ENCODE measurements at regions not wholly inside any gene's neighbourhood (a gene's known extent, or its start where the extent isn't known, plus 50 kb on each side); places are given as distances from the start of the nearest gene placed in this dataset.
"Not testable (repeated sequence)": the region's sequence is repeated elsewhere in the genome, so short reads cannot be mapped to it uniquely, and the experiment has no call there.

DNA sequence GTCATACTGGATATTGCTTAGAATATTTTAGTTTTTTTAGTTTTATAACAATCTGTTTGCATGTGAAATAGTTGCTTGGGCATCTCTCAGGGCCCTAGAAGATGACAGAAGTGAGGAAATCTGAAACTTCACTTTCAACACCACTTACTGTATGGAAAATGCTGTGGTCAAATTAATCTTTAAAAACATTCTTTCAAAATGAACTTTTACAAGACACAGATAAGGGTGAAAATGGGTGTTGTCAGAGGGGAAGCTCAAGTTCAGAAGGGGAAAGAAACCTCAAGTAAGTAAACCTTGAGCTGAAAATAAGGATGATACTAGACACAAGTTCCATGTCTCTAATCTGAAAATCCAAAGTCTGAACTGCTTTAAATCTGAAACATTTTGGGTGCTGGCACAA, 1840.1 kb upstream of the RAG2 start:
- DNase-seq (ENCODE audit: low spot score), result no peak

DNA sequence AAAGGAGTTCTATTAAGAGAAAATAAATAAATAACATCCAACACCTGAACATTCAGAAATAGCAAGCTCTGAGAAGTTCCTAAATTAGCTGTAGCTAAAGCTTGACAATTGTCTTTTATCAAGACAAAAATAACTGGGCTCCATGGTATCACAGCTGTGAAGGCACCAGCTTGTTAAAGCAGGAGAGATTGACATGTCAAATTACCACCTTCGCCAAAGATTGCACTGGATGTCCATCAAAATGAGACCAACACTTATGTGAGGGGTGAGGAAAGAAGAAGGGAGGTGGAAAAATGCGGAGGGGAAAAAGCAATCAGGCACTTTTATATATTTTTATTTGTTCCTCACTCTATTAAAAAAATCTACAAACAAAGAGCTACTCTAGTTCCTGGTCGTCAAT, 1827.5 kb upstream of the RAG2 start:
- DNase-seq (ENCODE audit: low spot score), result no peak

DNA sequence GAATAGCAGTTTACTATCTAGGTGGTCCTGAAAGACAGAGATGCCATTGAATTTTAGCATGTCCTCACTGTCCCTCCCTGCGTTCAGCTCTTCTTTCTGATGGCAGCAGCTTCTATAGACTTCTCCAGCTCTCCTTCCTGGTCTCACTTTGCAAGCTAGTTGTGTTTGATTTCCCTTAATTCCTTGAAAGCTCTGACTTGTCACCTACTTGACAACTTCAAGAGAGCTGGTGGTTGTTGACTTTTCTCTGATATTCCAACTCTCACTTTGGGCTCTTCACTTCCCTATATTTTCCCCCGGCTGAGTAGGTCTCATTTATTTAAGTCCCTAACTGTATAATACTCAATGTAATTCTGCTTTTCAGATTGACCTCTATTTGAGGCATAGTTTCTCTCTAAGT, 1825.0 kb upstream of the RAG2 start:
- no peak for DNase-seq (ENCODE audit: low spot score)

DNA sequence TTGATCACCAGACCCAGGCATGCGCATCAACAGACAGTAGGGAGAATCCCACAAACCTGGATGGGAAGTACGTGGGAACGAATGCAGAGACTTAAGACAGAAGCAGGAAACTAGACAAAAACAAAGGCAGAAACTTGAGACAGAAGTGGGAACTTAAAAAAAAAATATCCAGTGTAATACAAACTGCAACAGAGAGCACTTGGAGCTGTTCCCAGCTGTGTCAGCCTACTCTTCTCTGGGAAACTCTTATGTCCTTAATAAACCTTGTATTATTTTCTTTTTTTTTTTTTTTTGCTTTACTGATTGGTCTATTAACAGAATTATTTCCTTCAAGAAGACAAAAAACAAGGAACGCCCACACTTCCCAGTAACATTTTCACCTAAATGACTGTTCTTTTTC, 1818.1 kb upstream of the RAG2 start:
- no peak for DNase-seq (ENCODE audit: low spot score)

DNA sequence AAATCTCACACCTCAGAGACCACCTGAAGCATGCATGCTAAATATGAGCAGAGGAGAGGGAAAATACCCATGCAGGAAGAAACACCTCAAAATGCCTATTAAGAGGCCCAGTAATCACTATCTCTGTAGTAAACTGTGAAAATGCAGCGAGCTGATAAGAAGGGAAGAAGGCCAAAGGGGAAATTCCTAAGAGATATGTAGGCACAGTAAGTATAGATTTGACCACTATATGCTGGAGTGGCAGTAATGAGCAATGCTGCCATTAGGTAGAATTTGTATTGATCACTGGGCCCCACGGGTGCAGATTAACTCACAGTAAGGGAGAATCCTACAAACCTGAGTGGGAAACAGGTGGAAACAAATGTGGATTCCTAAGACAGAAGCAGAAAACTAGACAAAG, 1813.1 kb upstream of the RAG2 start:
- no peak for DNase-seq (ENCODE audit: low spot score)

DNA sequence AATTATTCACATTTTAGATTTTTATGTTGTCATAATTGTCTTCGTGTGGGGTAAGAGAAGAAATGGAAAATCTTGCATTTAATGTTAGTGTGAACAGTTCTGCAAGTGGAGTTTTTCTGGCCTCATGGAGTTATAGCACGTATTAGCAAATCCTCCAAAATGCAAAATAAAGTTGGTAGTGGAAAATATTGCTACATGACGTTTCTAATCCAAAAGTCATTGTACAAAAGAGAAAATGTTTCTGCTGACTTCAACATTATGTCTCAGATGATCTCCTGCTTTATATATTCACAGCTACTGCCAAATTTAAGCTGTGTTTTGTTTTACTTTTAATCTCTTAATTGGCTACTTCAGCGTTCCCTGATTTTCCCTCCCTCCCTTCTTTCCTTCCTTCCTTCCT, 1804.0 kb upstream of the RAG2 start:
- no peak for DNase-seq (ENCODE audit: low spot score)

DNA sequence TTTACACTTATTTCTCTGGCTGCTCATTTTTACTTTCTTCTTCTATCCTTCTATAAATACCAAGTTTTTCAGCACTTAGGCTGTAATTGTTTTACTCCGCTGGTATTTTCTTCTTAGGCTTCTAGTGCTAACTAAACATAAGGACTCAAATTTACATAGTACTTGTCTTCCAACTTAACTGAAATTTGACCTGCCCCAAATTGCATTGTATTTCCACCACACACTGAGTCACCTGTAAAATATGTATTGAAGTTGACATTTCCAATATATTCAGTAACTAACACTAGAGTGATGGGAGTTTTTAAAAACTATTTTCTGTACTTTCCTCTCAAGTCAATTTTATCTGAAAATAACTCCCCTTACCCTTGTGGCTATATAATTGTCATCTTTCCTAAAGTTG, 1794.1 kb upstream of the RAG2 start:
- no peak for DNase-seq (ENCODE audit: low spot score)

DNA sequence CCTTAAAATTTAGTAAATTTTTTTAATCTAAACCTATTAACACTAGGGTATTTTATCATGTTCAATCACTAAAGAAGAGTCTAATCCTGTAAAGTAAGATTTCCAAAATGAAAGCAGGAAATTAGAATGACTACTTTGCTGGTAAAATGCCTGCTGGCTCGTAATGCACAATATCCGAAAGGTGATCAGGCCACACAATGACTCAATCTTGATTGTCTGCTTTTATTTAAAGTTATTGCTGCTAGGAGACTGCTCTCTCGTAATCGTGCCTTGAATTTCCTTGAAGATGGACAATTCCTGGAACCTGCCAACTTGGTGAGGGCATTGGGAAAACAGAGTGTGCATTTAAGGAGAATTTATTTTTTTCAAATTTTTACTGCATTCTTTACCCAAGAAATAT, 1786.5 kb upstream of the RAG2 start:
- no peak for DNase-seq (ENCODE audit: low spot score)

DNA sequence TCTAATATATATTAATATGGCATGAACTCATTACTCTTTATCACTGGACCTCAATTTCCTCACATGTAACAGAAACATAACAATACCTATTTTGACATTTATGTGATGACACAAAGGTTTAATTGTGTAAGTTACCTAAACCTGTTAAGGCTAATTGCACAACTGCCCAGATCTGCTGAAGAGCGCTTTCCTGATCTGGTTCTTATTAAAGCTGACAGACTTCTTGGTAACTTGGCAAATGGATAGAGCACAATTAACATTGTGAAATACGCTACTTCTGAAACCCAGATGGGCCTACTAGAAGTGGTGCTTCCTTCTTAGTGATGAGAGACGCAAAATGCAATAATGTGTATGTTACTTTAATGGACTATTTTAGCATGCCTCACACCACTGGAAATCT, 1767.2 kb upstream of the RAG2 start:
- DNase-seq (ENCODE audit: low spot score), result no peak

DNA sequence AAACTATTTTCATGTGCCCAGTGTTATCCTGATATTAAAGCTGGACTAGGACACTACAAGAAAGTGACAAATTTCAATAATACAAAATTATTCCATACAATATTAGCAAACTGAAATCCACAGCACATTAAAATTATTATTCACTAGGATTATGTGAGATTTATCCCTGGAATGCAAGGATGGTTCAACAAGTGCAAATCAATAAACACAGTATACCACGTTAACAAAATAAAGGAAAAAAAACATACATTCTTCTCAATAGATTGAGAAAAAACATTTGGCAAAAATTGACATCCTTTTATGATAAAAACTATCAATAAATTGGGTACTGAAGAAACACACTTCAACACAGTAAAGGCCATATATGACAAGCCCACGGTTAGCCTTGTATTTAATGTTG, 1758.2 kb upstream of the RAG2 start:
- DNase-seq (ENCODE audit: low spot score), result no peak

DNA sequence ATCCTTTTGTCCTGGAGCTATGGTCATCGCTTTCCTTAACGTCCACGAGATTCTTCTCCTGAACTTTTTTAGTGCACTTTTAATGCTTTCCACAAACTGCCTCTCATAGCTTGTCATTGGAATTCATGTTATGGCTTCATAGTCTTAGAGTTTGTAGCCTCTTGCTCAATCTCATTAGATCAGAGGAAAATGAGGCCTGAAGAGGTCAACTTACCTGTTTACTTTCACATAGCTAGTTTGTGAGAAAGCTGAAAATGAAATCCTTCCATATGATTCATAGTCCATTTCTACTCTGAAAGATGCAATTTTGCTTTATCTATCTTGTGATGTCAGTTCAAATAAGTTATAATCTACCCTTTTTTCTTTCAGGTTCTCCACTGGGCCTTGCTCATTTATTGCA, 1747.2 kb upstream of the RAG2 start:
- DNase-seq (ENCODE audit: low spot score), result no peak

DNA sequence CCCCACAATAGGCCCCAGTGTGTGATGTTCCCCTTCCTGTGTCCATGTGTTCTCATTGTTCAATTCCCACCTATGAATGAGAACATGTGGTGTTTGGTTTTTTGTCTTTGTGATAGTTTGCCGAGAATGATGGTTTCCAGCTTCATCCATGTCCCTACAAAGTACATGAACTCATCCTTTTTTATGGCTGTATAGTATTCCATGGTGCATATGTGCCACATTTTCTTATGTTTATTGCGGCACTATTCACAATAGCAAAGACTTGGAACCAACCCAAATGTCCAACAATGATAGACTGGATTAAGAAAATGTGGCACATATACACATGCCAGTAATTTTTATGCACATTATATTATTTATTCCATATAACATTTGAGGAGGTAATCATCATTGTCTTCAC, 1743.6 kb upstream of the RAG2 start:
- DNase-seq (ENCODE audit: low spot score), result not testable (repeated sequence)

DNA sequence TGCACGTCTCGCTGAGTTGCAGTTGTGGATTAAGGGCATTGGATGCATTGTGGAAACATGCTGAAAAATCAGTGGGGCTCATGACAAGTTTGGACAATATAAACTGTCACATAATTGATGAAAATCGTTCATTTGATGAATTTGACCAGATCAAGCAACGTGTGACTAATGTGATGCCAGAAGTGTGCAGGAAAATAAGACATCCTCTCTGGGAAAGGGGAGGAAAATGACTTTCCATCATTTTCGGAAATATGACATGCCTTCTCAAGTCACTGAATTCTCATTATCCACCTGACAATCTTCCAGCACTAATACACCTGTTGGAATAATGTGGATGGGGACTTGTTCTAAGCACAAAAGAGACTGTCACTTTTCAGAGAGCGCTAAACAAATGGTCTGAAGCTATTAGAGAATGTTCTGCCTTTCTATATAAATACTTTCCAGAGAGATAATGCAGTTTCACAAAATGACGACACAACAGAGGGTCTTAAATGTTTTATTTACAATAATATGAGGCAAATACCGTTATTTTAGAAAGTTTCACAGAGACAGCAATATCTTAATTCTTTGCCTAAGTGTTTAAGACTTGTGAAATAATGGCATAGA, 1741.9 kb upstream of the RAG2 start:
- no peak for DNase-seq (ENCODE audit: low spot score)

DNA sequence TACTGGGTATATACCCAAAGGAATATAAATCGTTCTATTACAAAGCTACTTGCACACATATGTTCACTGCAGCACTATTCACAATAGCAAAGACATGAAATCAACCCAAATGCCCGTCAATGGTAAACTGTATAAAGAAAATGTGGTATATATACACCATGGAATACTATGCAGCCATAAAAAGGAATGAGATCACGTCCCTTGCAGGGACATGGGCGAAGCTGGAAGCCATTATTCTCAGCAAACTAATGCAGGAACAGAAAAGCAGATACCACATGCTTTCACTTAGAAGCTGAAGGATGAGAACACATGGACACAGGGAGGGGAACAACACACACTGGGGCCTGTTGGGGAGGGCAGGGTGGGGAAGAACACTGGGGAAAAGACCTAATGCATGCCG, 1740.0 kb upstream of the RAG2 start:
- DNase-seq (ENCODE audit: low spot score), result not testable (repeated sequence)

DNA sequence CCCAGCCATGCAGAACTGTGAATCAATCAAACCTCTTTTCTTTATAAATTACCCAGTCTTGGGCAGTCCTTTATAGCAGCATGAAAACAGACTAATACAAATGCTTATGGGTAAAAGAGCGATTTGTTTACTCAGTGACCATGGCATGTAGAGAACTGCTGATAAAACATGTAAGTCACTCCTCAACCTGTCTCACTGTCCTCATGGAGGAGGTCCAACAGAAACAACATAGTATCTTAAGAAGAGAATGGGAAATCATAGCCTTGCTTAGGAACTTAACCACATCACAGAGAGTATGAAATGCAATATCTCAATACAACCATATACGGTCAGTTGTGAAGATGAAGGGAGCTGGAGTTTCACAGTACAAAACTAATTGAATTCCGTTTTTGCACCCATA, 1734.0 kb upstream of the RAG2 start:
- DNase-seq (ENCODE audit: low spot score), result no peak

DNA sequence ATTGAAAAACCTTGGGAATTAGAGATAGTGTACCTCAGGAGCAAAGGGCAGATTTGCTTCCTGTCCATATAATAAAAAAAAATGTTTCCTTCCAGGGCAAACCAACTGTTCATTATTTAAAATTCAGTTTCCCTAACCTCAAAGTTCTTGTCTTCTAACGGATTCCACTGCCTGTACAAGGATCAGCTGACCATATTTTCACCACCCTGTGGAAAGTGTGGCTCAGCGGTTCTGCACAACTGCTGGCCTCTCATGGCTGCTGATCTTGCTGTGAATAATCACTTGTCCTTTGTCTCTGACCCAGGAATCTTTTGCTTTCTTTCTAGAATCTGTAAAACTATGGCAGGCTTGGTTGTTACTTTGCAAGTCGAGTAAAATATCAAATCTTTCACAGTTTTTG, 1732.5 kb upstream of the RAG2 start:
- DNase-seq (ENCODE audit: low spot score), result no peak

DNA sequence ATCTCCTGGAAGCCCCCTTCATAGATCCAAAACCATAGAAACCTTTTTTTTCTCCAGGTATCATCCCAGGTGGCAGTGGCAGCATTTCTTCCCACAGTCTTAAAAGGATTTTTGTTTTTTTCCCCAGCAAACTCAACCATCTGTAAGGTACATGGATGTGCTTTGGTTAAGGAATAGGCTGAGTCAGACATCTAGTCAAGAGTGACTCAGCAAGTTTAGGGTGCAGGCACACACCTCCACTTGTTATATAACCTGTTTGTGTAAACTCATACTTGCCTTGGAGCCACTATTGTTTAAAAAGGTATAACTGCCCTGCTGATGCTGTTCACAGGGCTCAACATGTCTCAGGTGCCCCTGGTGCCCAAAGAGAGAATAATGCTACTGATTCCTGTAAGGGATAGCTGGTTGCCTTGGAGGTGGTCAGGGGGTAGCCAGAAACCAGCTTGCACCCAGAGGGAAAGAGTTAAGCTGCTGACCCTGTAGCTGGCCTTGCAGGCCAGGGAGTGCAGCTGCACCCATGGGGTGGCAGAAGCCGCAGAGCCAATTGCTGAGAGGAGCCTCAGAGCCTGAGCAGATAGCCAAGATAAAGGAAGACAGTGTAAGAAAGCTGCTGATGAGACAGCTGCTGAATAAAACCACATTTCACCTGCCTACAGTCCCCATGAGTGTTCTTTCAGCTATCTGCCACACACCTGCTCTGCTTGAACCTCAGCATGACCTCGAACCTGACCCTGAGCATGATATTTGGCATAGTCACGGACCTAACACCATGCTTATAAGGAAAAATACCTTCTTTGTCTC, 1726.1 kb upstream of the RAG2 start:
- DNase-seq (ENCODE audit: low spot score), result no peak

DNA sequence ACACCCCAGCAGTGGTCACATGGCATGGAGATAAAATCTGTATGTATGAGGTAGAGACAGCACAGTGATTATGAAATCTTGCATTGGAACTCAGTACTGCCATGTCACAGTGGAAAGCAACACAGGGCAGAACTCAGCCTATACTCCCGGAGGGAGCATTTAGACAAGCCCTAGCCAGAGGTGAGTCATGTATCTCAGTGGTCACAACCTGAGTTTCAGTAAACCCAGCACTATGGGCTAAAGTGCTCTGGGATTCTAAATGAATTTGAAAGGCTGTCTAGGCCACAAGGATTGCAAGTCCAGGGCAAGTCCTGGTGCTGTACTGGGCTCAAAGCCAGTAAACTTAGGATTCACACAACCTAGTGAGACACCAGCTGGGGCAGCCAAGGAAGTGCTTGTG, 1717.1 kb upstream of the RAG2 start:
- no peak for DNase-seq (ENCODE audit: low spot score)

DNA sequence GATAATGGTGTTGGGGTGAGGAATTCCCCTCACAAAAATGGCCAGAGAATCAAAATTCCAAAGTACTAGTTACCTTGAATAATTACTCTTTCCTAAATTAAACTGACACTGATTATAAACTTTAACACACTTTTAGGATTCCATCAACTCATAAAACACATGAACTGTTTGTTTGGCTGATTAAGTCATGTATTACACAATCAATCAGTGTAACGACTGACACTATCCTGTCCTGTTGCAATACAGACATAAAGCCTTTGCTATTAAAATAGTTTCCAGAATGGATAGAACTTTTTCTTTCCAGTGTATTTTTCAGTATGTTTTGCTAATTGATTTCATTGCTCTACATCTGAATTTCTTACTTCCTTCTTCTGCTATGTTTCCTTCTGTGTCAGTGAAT, 1709.4 kb upstream of the RAG2 start:
- no peak for DNase-seq (ENCODE audit: low spot score)

DNA sequence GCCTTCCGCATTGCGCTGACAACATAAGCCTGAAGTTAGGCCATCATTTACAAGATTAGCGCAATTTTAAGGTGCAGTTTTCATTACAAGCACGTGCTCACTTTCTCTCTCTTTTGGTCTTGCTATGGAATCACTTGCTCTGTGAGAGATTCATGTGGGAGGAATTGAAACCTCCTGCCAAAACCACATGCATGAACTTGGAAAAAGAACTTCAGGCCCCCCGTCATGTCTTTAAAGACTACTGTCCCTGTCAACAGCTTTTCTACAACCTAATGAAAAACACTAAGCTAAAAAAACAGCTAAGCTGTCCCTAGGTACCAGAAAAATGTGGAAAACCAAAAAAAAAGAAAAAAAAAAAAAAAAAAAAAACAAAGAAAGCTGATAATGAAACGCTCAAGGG, 1707.6 kb upstream of the RAG2 start:
- DNase-seq (ENCODE audit: low spot score), result no peak

DNA sequence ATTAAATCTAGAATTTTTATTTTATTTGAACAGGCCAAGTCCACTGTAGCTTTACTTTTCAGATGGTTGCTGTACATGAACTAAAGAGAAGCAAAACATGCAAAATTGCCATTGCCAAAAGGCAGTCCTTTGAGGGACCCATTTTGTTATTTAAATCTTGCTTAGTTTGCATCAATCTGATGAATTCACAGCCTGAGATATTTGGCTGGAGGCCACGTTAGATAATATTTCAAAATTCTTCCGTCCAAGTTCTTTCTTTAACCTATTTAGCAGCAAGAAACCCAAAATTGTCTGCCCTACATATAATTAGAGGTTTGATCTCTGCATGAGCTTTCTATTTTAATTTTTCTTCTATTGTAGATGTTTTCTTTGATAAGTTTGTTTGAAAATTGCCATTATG, 1706.9 kb upstream of the RAG2 start:
- no peak for DNase-seq (ENCODE audit: low spot score)

DNA sequence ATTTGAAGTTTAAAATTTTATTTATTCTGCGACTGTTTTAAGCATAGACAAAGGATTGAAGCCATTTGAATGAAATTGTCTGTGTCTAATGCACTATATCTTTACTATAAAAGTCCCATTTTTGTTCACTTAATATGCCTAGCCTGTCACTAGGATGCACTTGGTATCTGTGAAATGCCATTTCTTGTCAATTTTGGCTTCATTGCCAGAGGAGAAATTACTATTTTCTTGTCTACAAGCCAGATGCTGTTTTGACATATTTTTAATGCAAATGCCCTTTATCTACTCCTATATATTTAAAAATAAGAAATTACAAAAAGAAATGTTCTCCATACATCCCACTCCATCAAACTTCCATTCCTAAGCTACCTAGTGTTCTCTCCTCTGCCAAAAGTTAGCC, 1704.5 kb upstream of the RAG2 start:
- no peak for DNase-seq (ENCODE audit: low spot score)

DNA sequence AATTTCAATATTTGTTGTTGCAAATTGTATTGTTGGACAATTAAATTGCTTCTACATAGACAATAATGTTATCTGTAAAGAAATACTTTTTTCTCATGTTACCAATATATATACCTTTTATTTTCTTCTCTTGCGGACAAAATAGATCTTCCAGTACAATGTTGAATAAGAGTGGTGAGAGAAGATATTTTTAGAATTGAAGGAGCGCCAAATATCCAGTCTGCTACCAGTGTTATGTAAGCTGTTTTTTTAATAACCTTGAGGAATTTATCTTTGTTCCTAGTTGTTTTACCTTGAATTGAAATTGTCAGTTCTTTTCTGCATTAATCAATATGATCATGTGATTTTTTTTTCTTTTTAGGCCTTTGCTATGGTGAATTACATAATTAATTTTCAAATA, 1702.5 kb upstream of the RAG2 start:
- no peak for DNase-seq (ENCODE audit: low spot score)

DNA sequence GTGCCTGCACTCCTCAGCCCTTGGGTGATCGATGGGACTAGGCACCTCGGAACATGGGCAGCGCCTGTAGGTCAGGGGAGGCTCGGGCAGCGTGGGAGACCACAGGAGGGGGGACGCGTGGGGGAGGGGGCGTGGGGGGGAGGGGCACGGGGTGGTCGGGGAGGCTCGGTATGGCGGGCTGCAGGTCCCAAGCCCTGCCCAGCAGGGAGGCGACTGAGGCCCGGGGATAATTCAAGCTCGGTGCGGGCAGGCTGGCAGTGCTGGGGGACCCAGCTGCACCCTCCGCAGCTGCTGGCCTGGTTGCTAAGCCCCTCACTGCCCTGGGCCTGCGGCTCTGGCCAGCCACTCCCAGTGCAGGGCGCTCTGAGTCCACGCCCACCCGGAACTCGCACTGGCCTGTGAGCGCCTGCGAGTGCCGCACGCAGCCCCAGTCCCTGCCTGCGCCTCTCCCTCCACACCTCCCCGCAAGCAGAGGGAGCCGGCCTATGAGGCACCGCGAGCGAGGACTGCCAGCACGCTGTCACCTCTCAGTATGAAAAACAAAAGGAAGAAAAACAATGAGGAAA, 1698.3 kb upstream of the RAG2 start:
- DNase-seq (ENCODE audit: low spot score), result no peak
